GM13977 (cell line): ENCODE measurements at regions not wholly inside any gene's neighbourhood (a gene's known extent, or its start where the extent isn't known, plus 50 kb on each side); places are given as distances from the start of the nearest gene placed in this dataset.

Source experiments
- DNase-seq: peaks from one replicate; pipeline ENCODE4 v3.0.0; 2012; ENCODE audit warnings: low spot score
- in situ Hi-C: fragments of 300-500 bp; cut with MboI; formaldehyde crosslinking; loops from one replicate; pipeline ENCODE4 v1.12.0; 2022; ENCODE audit warnings: low sequenced_read_pairs, low pct_unique_long_range_greater_than_20kb, mixed read lengths, inconsistent platforms; ENCODE audit not compliant: unreplicated experiment
- TF ChIP-seq, protein P1 (sequence below): IDR thresholded peaks from 2 replicates; pipeline ENCODE4 v1.5.1; 2012; ENCODE audit warnings: mild to moderate bottlenecking, control low read depth; ENCODE audit not compliant: insufficient read depth; ENCODE audit errors: extremely low read depth, missing control alignments

DNA sequence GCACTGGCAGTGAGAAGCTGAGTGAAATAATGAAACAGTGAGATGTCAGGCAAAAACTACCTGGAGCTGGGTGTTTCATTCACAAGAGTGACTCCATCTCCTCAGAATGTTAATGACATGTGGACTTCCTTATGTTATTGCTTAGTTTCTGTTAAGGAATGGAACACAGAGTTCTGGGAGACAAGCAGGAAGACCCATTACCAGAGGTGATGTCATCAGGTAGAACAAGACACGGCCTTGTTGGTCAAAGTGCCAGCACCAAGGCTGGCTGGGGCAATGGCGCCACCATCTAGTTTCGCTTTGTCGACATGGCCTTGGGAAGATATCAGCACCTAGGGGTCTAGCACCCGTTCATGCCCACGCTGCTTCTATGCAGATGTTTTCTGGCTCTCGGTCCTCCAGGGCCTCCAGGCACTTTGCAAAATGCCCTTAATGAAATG lies 252.2 kb downstream of the FAM43A start:
- in situ Hi-C loops = no loop called here
- no peak for DNase-seq
- TF ChIP-seq, protein P1, sequence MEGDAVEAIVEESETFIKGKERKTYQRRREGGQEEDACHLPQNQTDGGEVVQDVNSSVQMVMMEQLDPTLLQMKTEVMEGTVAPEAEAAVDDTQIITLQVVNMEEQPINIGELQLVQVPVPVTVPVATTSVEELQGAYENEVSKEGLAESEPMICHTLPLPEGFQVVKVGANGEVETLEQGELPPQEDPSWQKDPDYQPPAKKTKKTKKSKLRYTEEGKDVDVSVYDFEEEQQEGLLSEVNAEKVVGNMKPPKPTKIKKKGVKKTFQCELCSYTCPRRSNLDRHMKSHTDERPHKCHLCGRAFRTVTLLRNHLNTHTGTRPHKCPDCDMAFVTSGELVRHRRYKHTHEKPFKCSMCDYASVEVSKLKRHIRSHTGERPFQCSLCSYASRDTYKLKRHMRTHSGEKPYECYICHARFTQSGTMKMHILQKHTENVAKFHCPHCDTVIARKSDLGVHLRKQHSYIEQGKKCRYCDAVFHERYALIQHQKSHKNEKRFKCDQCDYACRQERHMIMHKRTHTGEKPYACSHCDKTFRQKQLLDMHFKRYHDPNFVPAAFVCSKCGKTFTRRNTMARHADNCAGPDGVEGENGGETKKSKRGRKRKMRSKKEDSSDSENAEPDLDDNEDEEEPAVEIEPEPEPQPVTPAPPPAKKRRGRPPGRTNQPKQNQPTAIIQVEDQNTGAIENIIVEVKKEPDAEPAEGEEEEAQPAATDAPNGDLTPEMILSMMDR = no peak

DNA sequence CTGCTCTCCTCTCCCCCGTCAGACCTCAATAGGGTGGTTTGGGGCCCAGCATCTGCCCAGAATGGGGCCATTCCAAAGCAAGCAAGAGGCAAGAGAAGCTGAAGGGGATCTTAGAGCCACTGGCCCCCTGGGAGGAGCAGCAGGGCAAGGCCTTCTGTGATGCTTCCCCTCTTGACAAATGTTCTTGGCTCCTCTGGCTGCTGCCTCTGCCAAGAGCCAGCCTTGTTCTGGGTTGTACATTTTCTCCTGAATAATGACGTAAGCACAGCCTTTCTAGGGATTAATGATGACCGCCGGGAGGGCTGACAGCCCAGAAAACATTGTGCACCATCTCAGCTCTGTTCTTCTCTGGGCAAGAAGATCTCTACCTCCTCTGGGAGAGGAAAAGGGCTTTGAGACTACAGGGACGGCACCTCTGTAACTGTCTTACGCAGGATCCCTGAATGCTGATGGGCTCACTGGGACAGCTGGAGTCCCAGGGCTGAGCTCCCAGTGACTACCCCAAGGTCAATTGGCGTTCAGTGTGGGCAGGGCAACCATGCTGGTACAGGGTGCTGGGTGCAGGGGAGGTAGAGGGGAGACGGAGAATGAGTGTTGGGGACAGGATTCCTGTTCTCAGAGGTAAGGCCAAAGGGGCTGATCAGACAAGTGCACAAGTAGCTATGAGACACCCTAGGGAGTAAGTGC lies 253.3 kb downstream of the FAM43A start:
- in situ Hi-C loops = no loop called here
- DNase-seq = no peak
- TF ChIP-seq, protein P1 = no peak

DNA sequence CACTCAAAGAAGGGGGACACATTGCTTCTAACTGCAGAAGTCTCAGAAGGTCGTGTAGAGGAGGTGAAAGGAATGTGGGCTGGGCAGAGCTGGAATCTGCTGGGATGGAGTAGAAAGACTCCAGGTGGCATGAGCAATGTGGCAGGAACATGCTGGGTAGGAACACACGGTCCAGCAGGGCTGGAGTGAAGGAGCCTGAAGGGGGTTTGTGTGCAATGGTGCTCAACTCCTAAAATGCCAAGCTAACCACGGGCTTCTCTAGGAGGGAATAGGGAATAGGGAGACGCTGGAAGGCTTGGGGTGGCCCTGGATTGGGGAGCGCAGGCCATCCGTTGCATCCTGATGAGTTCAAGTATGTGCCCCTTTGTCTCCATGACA lies 253.8 kb downstream of the FAM43A start:
- no peak for DNase-seq
- in situ Hi-C loops = no loop called here
- TF ChIP-seq, protein P1 = no peak

GRCh38 chr3:194939949-194940770 lies 254.5 kb downstream of the FAM43A start:
- in situ Hi-C loops = no loop called here
- TF ChIP-seq, protein P1 = no peak
- DNase-seq = no peak

- in situ Hi-C loops = no loop called here
- TF ChIP-seq, protein P1 = no peak
- no peak for DNase-seq
These were observed 255.8 kb downstream of the FAM43A start for GRCh38 chr3:194941360-194941955.

GRCh38 chr3:194941956-194942511 lies 256.4 kb downstream of the FAM43A start:
- no peak for DNase-seq
- TF ChIP-seq, protein P1 = no peak
- in situ Hi-C loops = no loop called here
